K562 (cell line): ENCODE measurements at regions not wholly inside any gene's neighbourhood (a gene's known extent, or its start where the extent isn't known, plus 50 kb on each side); places are given as distances from the start of the nearest gene placed in this dataset.
A peak's percentile ranks its signal among the peaks of the same experiment; 100 is the strongest.

Source experiments
- ATF3 ChIP-seq, 2 experiments: fragments of 450-650 bp in 1 of 2; sonication (generic) in 1 of 2; formaldehyde crosslinking in 1 of 2; IDR thresholded peaks in 1 of 2; conservative IDR thresholded peaks in 1 of 2; 2 replicates each; pipeline versions ENCODE4 v1.6.1 to v1.8.1; 2016 to 2023; ENCODE audit warnings: mild to moderate bottlenecking in 2 of 2, moderate library complexity in 2 of 2, inconsistent platforms in 1 of 2, missing genetic modification reagents in 1 of 2
- DNMT1 ChIP-seq: fragments of 450-650 bp; IDR thresholded peaks from 2 replicates; pipeline ENCODE4 v1.6.1; 2016; ENCODE audit warnings: antibody characterized with exemption, mild to moderate bottlenecking
- EGR1 ChIP-seq: fragments of 450-650 bp; conservative IDR thresholded peaks from 2 replicates; pipeline ENCODE4 v1.6.1; 2017; ENCODE audit warnings: mild to moderate bottlenecking
- ELF1 ChIP-seq: fragments of 200-800 bp; sonication (Bioruptor generic); IDR thresholded peaks from 2 replicates; pipeline ENCODE4 v1.6.1; 2016; ENCODE audit warnings: missing genetic modification characterization, missing compliant biosample characterization
- FOXM1 ChIP-seq, 2 experiments: fragments of 450-650 bp in 1 of 2; sonication (generic) in 1 of 2; formaldehyde crosslinking in 1 of 2; IDR thresholded peaks; 2 replicates each; pipeline versions ENCODE4 v1.6.1 to v1.9.0; 2017 to 2022; ENCODE audit warnings: low read depth in 2 of 2, mild to moderate bottlenecking in 2 of 2, missing genetic modification reagents in 1 of 2, moderate library complexity in 1 of 2
- KLF1 ChIP-seq: fragments of 450-650 bp; IDR thresholded peaks from 2 replicates; pipeline ENCODE4 v1.6.1; 2016; ENCODE audit warnings: missing genetic modification characterization, missing compliant biosample characterization
- MEF2A ChIP-seq: IDR thresholded peaks from 2 replicates; pipeline ENCODE4 v1.6.1; 2011; ENCODE audit warnings: low read depth, mild to moderate bottlenecking, low read length, moderate library complexity; ENCODE audit not compliant: control insufficient read depth
- MEIS2 ChIP-seq: fragments of 450-650 bp; IDR thresholded peaks from 2 replicates; pipeline ENCODE4 v1.6.1; 2014; ENCODE audit warnings: mild to moderate bottlenecking; ENCODE audit not compliant: partially characterized antibody
- MLX ChIP-seq, 2 experiments: fragments of 450-650 bp in 1 of 2; sonication (generic) in 1 of 2; formaldehyde crosslinking; conservative IDR thresholded peaks; 2 replicates each; pipeline versions ENCODE4 v1.4.0 to v1.8.1; 2020 to 2022; ENCODE audit warnings: mild to moderate bottlenecking in 1 of 2, missing genetic modification reagents in 1 of 2
- MTA3 ChIP-seq: fragments of 450-650 bp; formaldehyde crosslinking; IDR thresholded peaks from 2 replicates; pipeline ENCODE4 v1.6.1; 2017; ENCODE audit warnings: mild to moderate bottlenecking, borderline replicate concordance
- NR4A1 ChIP-seq, 2 experiments: fragments of 250-450 bp in 1 of 2; fragments of 450-650 bp in 1 of 2; sonication (Bioruptor Pico) in 1 of 2; IDR thresholded peaks; 2 replicates each; pipeline versions ENCODE4 v1.4.0 to v1.6.1; 2016 to 2020; ENCODE audit warnings: mild to moderate bottlenecking in 2 of 2, missing compliant biosample characterization in 1 of 2, missing genetic modification characterization in 1 of 2, moderate library complexity in 1 of 2
- OTX1 ChIP-seq: fragments of 450-650 bp; formaldehyde crosslinking; IDR thresholded peaks from 2 replicates; pipeline ENCODE4 v1.4.0; 2022; ENCODE audit warnings: mild to moderate bottlenecking
- PBX2 ChIP-seq, 2 experiments: IDR thresholded peaks in 1 of 2; conservative IDR thresholded peaks in 1 of 2; 2 replicates each; pipeline ENCODE4 v1.6.1; 2016; ENCODE audit warnings: low read depth in 2 of 2, mild to moderate bottlenecking in 1 of 2, missing compliant biosample characterization in 1 of 2, missing genetic modification characterization in 1 of 2, moderate library complexity in 1 of 2
- RBM14 ChIP-seq: fragments of 200-400 bp; formaldehyde crosslinking; IDR thresholded peaks from 2 replicates; pipeline ENCODE4 v1.6.1; 2018; ENCODE audit warnings: low read depth, mild to moderate bottlenecking, low read length, moderate library complexity, borderline replicate concordance; ENCODE audit not compliant: insufficient read depth
- TAF7 ChIP-seq: fragments of 450-650 bp; IDR thresholded peaks from 2 replicates; pipeline ENCODE4 v1.6.1; 2016; ENCODE audit warnings: missing genetic modification characterization, missing compliant biosample characterization
- TEAD1 ChIP-seq, 2 experiments: fragments of 450-650 bp in 1 of 2; sonication (generic) in 1 of 2; formaldehyde crosslinking; IDR thresholded peaks; 2 replicates each; pipeline versions ENCODE4 v1.4.0 to v1.8.0; 2020 to 2022; ENCODE audit warnings: mild to moderate bottlenecking in 2 of 2, missing genetic modification reagents in 1 of 2
- ZNF175 ChIP-seq: fragments of 200-800 bp; sonication (Bioruptor generic); IDR thresholded peaks from 2 replicates; pipeline ENCODE4 v1.6.1; 2016; ENCODE audit warnings: low read depth, mild to moderate bottlenecking, missing genetic modification characterization, missing compliant biosample characterization
- TF ChIP-seq, protein P1 (sequence below): sonication (generic); formaldehyde crosslinking; IDR thresholded peaks from 2 replicates; pipeline ENCODE4 v1.4.0; 2020; ENCODE audit warnings: mild to moderate bottlenecking, missing genetic modification reagents

GRCh38 chr4:132123870-132124623 lies 1025.0 kb upstream of the PCDH10 start (continued):
- TF ChIP-seq NR4A1 (CRISPR knock-in tag; IDR thresholded peaks at IDR 0.05) (no peak), NR4A1 (tag; IDR thresholded peaks at IDR 0.05) (no peak), TAF7 (tag) (0 out of 2 replicates have a peak, but pooled peaks have one; percentile 22), MTA3 (no peak), ELF1 (tag) (peak; percentile 80), KLF1 (tag) (no peak), MEIS2 (peak; percentile 71), EGR1 (no peak), OTX1 (no peak), MLX (CRISPR knock-in tag; conservative IDR thresholded peaks at IDR 0.05) (no peak), PBX2 (CRISPR knock-in tag; IDR thresholded peaks at IDR 0.05; ENCODE audit: low read depth) (no peak), PBX2 (tag; conservative IDR thresholded peaks at IDR 0.05; ENCODE audit: low read depth) (peak; percentile 82), MEF2A (no peak), ATF3 (IDR thresholded peaks at IDR 0.05) (peak; percentile 60; the same call in 1 of the 2 replicates), ATF3 (CRISPR knock-in tag; conservative IDR thresholded peaks at IDR 0.05) (no peak), ZNF175 (CRISPR knock-in tag) (no peak), DNMT1 (no peak), RBM14 (no peak), FOXM1 (IDR thresholded peaks at IDR 0.05; ENCODE audit: low read depth) (peak; percentile 78), FOXM1 (CRISPR knock-in tag; IDR thresholded peaks at IDR 0.05; ENCODE audit: low read depth) (no peak), TEAD1 (CRISPR knock-in tag; IDR thresholded peaks at IDR 0.05) (no peak)
- TF ChIP-seq, protein P1, sequence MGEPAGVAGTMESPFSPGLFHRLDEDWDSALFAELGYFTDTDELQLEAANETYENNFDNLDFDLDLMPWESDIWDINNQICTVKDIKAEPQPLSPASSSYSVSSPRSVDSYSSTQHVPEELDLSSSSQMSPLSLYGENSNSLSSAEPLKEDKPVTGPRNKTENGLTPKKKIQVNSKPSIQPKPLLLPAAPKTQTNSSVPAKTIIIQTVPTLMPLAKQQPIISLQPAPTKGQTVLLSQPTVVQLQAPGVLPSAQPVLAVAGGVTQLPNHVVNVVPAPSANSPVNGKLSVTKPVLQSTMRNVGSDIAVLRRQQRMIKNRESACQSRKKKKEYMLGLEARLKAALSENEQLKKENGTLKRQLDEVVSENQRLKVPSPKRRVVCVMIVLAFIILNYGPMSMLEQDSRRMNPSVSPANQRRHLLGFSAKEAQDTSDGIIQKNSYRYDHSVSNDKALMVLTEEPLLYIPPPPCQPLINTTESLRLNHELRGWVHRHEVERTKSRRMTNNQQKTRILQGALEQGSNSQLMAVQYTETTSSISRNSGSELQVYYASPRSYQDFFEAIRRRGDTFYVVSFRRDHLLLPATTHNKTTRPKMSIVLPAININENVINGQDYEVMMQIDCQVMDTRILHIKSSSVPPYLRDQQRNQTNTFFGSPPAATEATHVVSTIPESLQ (CRISPR knock-in tag): no peak
